Spinal cord (tissue), 9 donors: ENCODE measurements at regions not wholly inside any gene's neighbourhood (a gene's known extent, or its start where the extent isn't known, plus 50 kb on each side); places are given as distances from the start of the nearest gene placed in this dataset.
A peak's percentile ranks its signal among the peaks of the same experiment; 100 is the strongest.

Experiments
- DNase-seq, 6 donors: peaks; one replicate each; pipeline versions ENCODE4 v3.0.0 to v3.0.0-alpha.2; 2013 to 2015; ENCODE audit warnings: low spot score in 6 of 6, low read depth in 4 of 6
- H3K27ac ChIP-seq: one replicate; pipeline ENCODE4 v1.5.1; 2013; ENCODE audit warnings: low read depth, low read length, control low read depth
- H3K27me3 ChIP-seq: one replicate; pipeline ENCODE4 v1.6.1; 2013; ENCODE audit warnings: low read length; ENCODE audit not compliant: control insufficient read depth, insufficient read depth
- H3K36me3 ChIP-seq: one replicate; pipeline ENCODE4 v1.6.1; 2013; ENCODE audit warnings: low read length; ENCODE audit not compliant: control insufficient read depth, insufficient read depth
- H3K4me1 ChIP-seq: one replicate; pipeline ENCODE4 v1.6.1; 2013; ENCODE audit warnings: low read length; ENCODE audit not compliant: control insufficient read depth, insufficient read depth
- H3K4me3 ChIP-seq: one replicate; pipeline ENCODE4 v1.5.1; 2013; ENCODE audit warnings: low read depth, low read length, control low read depth
- H3K9me3 ChIP-seq: one replicate; pipeline ENCODE4 v1.6.1; 2013; ENCODE audit warnings: low read length; ENCODE audit not compliant: control insufficient read depth, insufficient read depth
- WGBS: methylation state at CpG from one replicate; pipeline ENCODE4 v1.1.5; 2013; ENCODE audit warnings: missing lambda C conversion rate; ENCODE audit not compliant: insufficient coverage; 5-methylcytosine and 5-hydroxymethylcytosine counted together
- donor health status: healthy.

DNA sequence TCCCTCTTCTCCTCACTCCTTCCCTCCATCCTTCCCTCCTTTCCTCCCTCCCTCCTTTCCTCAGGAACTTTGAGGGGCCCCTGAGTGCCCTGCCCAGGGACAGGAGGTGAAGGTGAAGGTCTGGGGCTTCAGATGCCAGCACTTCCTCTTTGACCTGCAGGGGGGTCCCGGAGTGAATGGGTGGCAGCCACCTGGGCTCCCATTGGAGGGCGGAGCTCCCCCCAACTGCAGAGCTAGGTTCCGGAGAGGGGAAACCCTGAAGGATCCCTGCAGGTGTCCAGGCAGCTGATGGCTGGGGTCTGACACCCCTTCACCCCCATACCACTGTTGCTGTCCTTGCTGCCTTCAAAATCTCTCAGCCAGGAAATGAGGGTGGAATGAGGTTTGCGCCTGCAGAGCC, 1131.3 kb downstream of the BRD1 start:
- Histone ChIP-seq H3K36me3 (peaks cover 25% of the 10 kb centered on the region), H3K4me1 (peaks cover 75% of the 10 kb centered on the region), H3K27ac (no peak overlapping the region), H3K4me3 (no peak overlapping the region), H3K27me3 (no peaks in the 10 kb centered on the region), H3K9me3 (no peaks in the 10 kb centered on the region)
- no peak for DNase-seq
- 79% methylated on average over 3 of the region's 4 CpGs for WGBS

DNA sequence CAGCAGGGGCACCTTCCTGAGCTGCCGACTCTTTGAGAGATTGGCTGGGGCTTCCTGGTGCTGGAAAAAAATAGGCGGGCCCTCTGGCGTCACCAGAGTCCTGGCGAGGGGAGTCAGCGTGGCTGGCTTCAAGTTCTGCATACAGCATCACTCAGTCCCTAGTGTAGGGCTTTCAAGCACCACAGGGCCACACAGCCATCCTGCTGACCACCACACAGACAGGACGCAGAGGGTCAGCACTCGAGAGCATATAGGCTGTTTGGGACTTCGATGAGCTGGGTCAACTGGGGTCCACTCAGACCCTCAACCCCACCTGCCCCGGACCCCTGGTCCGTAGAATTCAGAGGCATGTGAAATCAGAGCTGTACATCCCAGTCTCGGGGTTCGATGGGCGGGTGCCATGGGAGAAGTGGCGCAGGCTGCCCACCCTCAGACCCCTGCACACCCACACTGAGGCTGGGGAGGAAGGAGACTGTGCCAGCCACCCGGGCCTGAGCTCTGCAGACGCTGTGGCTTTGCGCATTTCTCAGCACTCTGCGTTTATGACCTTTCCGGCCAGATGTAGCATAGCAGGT, 1131.9 kb downstream of the BRD1 start:
- Histone ChIP-seq H3K4me1 (peaks cover 74% of the 10 kb centered on the region), H3K9me3 (no peaks in the 10 kb centered on the region), H3K4me3 (no peak overlapping the region), H3K36me3 (peaks cover 31% of the 10 kb centered on the region), H3K27me3 (no peaks in the 10 kb centered on the region), H3K27ac (peak overlapping the region; percentile 57)
- WGBS, result 89% methylated on average over 17 of the region's 19 CpGs
- no peak for DNase-seq

DNA sequence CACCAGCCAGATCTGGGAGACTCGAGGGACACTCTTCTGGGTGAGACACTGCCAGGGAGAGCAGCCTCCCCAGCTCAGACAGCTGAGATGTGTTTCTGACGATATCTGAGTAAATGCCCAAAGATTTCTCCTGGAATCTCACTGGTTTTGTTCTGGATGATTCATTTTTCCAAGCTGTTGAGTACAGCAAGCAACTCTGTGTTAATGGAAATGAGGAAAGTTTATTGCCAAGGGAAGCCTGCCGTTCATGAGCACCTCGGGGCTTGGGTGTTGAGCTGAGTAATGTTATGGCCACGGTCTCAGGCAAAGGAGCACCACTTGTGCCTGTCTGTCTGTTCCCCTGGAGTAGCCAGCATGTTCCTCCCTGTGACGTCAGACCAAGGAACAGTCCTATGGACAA, 1132.4 kb downstream of the BRD1 start:
- Histone ChIP-seq H3K27ac (peak overlapping the region; percentile 57), H3K36me3 (peaks cover 37% of the 10 kb centered on the region), H3K9me3 (no peaks in the 10 kb centered on the region), H3K4me1 (peaks cover 74% of the 10 kb centered on the region), H3K4me3 (peak overlapping the region; percentile 18), H3K27me3 (no peaks in the 10 kb centered on the region)
- DNase-seq, result peak in 1 of 6 donors; percentile 47
- 49% methylated on average over 5 of the region's 6 CpGs for WGBS

DNA sequence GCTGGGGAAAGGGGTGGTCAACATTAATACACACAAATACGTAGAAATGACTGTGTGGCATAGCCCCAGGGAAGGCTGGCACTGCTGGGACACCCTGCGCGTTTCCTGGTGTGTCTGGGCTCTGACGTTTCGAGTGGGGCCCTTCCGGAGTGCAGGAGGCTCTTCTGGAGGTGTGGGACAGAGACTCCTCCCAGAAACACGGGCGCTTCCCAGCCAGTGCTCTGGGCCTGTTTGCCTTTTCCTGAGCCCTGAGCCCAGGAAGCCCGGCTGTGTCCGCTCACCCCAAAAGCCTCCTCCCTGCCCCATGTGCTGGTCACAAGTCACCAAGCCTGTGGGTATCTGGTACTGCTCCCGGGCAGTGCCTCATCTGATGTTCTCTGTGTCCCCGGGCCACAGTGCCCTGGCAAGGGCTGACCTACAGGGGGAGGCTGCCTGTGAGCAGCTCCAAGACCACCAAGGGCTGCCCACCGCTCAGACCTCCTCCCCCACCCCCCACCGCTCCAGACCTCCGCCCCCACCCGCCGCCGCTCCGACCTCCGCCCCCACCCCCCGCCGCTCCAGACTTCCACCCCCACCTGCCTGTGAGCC, 1133.3 kb downstream of the BRD1 start:
- Histone ChIP-seq H3K27me3 (no peaks in the 10 kb centered on the region), H3K36me3 (peaks cover 45% of the 10 kb centered on the region), H3K9me3 (no peaks in the 10 kb centered on the region), H3K27ac (peak overlapping the region; percentile 75), H3K4me3 (peak overlapping the region; percentile 27), H3K4me1 (peaks cover 73% of the 10 kb centered on the region)
- no peak for DNase-seq
- 88% methylated on average over 10 of the region's 22 CpGs for WGBS

DNA sequence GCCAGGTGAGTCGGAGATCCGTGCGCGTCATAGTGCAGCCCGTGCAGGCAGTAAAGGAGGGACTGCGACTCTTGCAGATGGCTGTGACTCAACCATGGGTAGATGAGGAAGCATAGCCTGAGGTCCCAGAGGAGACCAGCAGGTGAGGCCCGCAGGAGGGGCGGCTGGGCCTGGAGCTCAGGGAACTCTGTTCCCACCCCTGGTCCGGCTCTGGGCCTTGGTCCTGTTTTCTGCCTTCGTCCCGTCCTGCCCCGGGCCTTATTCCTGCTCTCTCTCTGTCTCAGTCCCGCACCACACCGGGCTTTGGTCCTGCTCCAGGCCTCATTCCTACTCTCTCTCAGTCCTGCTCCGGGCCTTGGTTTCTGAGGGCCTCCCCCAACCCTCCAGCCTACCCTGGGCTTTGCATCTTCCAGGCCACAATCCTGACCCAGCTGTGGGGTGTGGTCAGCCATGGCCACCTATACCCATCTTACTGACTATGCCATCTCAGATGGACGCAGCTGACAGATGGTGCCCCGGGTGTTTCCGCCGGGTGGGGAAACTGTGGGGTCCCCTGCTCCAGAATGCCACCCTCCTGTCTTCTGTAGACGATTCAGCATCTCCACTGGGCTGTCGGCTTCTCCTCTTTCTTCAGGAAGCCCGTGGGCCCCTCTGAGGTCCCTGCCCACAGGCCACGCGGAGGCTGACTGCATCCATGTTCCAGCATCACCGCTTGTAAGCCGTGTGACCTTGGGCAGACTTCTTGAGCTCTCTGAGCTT, 1134.1 kb downstream of the BRD1 start:
- DNase-seq, result no peak
- Histone ChIP-seq H3K4me3 (peak overlapping the region; percentile 27), H3K27me3 (no peaks in the 10 kb centered on the region), H3K27ac (peak overlapping the region; percentile 75), H3K4me1 (peaks cover 65% of the 10 kb centered on the region), H3K9me3 (no peaks in the 10 kb centered on the region), H3K36me3 (peaks cover 49% of the 10 kb centered on the region)
- 94% methylated on average over 26 of the region's 26 CpGs for WGBS

DNA sequence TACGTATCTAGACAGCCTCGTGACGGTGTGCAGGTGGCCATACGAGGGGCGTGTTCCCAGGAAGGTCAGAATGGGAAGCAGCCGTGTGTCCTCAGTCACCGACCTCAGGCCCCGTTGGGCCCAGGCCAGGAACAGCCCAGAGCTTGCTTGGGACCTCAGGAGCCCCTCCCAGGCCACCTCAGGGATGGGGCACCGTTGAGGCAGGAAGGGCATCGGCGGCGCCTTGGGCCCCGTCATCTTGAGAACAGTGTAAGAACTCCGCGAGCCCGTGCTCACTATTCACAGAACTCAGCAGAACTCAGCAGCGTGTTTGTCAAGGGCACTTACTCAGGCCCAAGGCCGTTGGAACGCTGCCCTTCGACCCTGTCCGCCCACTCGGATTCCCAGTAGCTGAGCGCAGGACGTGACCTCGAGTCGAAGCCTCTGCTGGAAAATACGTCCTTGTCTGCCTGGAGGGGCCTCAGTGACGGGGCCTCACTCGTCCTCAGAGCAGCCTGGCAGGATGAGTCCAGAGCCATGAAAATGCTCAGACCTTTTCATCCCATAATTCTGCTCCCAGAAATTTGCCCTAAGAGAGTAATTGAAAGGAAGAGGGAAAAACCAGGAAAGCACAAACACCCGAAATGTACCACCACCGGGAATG, 1134.8 kb downstream of the BRD1 start:
- H3K4me3 ChIP-seq, result peak overlapping the region; percentile 27
- no peak for DNase-seq
- peak overlapping the region; percentile 83 for H3K27ac ChIP-seq
- no peaks in the 10 kb centered on the region for H3K9me3 ChIP-seq
- H3K4me1 ChIP-seq, result peaks cover 62% of the 10 kb centered on the region
- 81% methylated on average over 29 of the region's 31 CpGs for whole genome bisulfite sequencing
- H3K27me3 ChIP-seq, result no peaks in the 10 kb centered on the region
- H3K36me3 ChIP-seq, result peaks cover 49% of the 10 kb centered on the region

DNA sequence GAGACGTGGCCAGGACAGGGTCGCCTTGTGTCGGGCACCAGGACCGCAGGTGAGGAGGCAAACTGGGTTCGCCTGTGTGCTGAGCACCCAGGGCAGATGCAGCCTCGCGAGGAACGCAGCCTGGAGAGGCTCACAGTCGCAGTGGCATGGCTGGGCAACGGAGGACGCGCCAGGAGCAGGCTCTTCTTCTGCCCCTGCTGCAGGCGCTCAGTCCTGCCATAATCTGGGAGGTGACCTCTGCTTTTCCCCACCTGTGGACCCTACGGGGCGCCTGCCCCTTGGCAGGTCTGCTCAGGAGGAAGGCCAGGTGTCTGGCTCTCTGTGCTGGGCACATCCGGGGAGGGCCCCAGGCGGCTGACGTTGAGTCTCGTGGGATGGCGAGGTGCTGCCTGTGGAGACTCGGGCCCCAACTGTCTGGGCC, 1136.2 kb downstream of the BRD1 start:
- Histone ChIP-seq H3K36me3 (peaks cover 51% of the 10 kb centered on the region), H3K9me3 (no peaks in the 10 kb centered on the region), H3K27ac (peak overlapping the region; percentile 83), H3K4me3 (no peak overlapping the region), H3K4me1 (peaks cover 62% of the 10 kb centered on the region), H3K27me3 (no peaks in the 10 kb centered on the region)
- 95% methylated on average over 21 of the region's 21 CpGs for WGBS
- DNase-seq, result no peak

DNA sequence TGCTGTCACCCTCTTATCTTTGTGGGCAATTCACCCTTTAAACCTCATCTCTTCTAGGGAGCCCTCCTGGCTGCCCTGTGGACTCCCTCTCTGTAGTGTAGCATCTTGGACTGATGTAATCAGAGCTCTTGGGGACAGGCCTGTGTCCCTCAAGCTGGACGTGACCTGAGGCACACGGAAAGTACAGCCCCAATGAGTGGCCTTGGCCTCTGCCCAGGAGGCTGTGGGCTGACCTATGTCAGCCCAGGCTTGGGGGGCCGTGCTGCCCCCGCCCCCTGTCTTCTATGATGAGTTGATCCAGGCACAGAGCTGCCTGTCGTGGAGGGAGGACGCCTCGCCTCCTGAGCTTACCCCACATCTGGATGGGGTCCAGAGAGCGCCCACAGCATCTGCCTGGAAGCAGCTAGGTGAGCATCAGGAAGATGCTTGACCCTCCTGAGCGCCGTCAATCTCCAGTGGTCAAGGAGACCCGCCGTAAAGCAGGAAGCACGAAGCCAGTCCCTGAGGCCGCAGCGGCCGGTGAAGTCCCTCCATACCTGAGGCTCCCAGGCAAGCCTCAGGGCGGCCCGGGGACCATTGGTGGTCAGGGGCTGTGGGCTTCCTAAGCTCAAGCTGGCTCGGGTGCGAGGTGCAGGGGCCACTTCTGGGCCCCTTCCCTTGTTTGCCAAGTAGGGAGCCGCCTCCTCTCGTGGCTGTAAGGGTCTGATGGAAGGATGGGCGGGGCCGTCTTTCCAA, 1136.9 kb downstream of the BRD1 start:
- no peak overlapping the region for H3K4me3 ChIP-seq
- H3K27ac ChIP-seq, result peak overlapping the region; percentile 8
- peaks cover 58% of the 10 kb centered on the region for H3K4me1 ChIP-seq
- WGBS, result 74% methylated on average over 24 of the region's 24 CpGs
- H3K27me3 ChIP-seq, result no peaks in the 10 kb centered on the region
- no peak for DNase-seq
- H3K36me3 ChIP-seq, result peaks cover 48% of the 10 kb centered on the region
- H3K9me3 ChIP-seq, result no peaks in the 10 kb centered on the region

DNA sequence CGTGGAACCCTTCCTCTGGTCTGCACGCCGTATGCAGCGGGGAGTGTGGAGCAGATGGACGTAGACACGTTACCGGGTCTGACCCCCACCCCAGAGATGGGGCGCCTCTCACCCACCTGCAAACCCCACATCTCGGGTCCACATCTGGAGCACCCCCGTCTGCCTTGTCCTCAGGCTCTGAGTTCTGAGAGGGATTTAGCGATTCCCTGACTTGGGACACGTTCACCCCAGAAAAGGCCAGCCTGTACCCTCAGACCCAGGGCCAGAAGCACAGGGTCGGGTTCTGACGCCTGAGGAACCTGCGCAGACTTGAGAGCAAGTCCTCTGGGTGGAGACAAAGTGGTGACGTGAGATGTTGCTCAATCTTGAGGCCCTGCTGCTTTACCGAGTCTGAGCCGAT, 1138.5 kb downstream of the BRD1 start:
- Histone ChIP-seq H3K27me3 (no peaks in the 10 kb centered on the region), H3K4me3 (no peak overlapping the region), H3K9me3 (no peaks in the 10 kb centered on the region), H3K36me3 (peaks cover 49% of the 10 kb centered on the region), H3K27ac (peak overlapping the region; percentile 25), H3K4me1 (peaks cover 47% of the 10 kb centered on the region)
- 94% methylated on average over 18 of the region's 18 CpGs for WGBS
- no peak for DNase-seq
